ENCODE measurements at regions not wholly inside any gene's neighbourhood (a gene's known extent, or its start where the extent isn't known, plus 50 kb on each side); places are given as distances from the start of the nearest gene placed in this dataset.

GRCh38 chr19:31897292-31897691 lies 448.1 kb upstream of the ZNF507 start:
- no CpG with 5 or more reads among the region's 3 CpGs for WGBS (ENCODE audit: insufficient coverage, low lambda C conversion rate)
- Histone ChIP-seq H3K36me3 (ENCODE audit: control insufficient read depth, insufficient read depth, low read length) (no peaks in the 10 kb centered on the region), H3K27ac (ENCODE audit: low read length) (no peak overlapping the region), H3K27me3 (ENCODE audit: control insufficient read depth, insufficient read depth, low read length) (no peaks in the 10 kb centered on the region), H3K4me3 (ENCODE audit: low read length) (no peak overlapping the region), H3K4me1 (ENCODE audit: control insufficient read depth, insufficient read depth, low read length) (no peaks in the 10 kb centered on the region), H3K9me3 (ENCODE audit: control insufficient read depth, low read depth, low read length) (no peaks in the 10 kb centered on the region)
- no peak for DNase-seq

GRCh38 chr19:31900991-31901390 lies 444.4 kb upstream of the ZNF507 start:
- WGBS (ENCODE audit: insufficient coverage, low lambda C conversion rate) = no CpG with 5 or more reads among the region's 2 CpGs
- DNase-seq = no peak
- H3K4me3 ChIP-seq (ENCODE audit: low read length) = no peak overlapping the region
- H3K4me1 ChIP-seq (ENCODE audit: control insufficient read depth, insufficient read depth, low read length) = no peaks in the 10 kb centered on the region
- no peaks in the 10 kb centered on the region for H3K9me3 ChIP-seq (ENCODE audit: control insufficient read depth, low read depth, low read length)
- no peaks in the 10 kb centered on the region for H3K27me3 ChIP-seq (ENCODE audit: control insufficient read depth, insufficient read depth, low read length)
- no peaks in the 10 kb centered on the region for H3K36me3 ChIP-seq (ENCODE audit: control insufficient read depth, insufficient read depth, low read length)
- no peak overlapping the region for H3K27ac ChIP-seq (ENCODE audit: low read length)

GRCh38 chr19:31902821-31903220 lies 442.6 kb upstream of the ZNF507 start:
- Histone ChIP-seq H3K9me3 (ENCODE audit: control insufficient read depth, low read depth, low read length) (no peaks in the 10 kb centered on the region), H3K27me3 (ENCODE audit: control insufficient read depth, insufficient read depth, low read length) (no peaks in the 10 kb centered on the region), H3K4me3 (ENCODE audit: low read length) (no peak overlapping the region), H3K27ac (ENCODE audit: low read length) (no peak overlapping the region), H3K4me1 (ENCODE audit: control insufficient read depth, insufficient read depth, low read length) (no peaks in the 10 kb centered on the region), H3K36me3 (ENCODE audit: control insufficient read depth, insufficient read depth, low read length) (no peaks in the 10 kb centered on the region)
- WGBS (ENCODE audit: insufficient coverage, low lambda C conversion rate) = no CpG with 5 or more reads among the region's 1 CpG
- no peak for DNase-seq

- H3K36me3 ChIP-seq (ENCODE audit: control insufficient read depth, insufficient read depth, low read length) = no peaks in the 10 kb centered on the region
- H3K9me3 ChIP-seq (ENCODE audit: control insufficient read depth, low read depth, low read length) = no peaks in the 10 kb centered on the region
- H3K4me1 ChIP-seq (ENCODE audit: control insufficient read depth, insufficient read depth, low read length) = no peaks in the 10 kb centered on the region
- no CpG with 5 or more reads among the region's 2 CpGs for WGBS (ENCODE audit: insufficient coverage, low lambda C conversion rate)
- H3K4me3 ChIP-seq (ENCODE audit: low read length) = no peak overlapping the region
- DNase-seq = no peak
- H3K27me3 ChIP-seq (ENCODE audit: control insufficient read depth, insufficient read depth, low read length) = no peaks in the 10 kb centered on the region
- no peak overlapping the region for H3K27ac ChIP-seq (ENCODE audit: low read length)
These were observed 441.4 kb upstream of the ZNF507 start for GRCh38 chr19:31903979-31904378.

GRCh38 chr19:31906111-31906871 lies 439.1 kb upstream of the ZNF507 start:
- 68% methylated on average over 2 of the region's 9 CpGs for WGBS (ENCODE audit: insufficient coverage, low lambda C conversion rate)
- DNase-seq = peak; percentile 20 to 38
- Histone ChIP-seq H3K9me3 (ENCODE audit: control insufficient read depth, low read depth, low read length) (no peaks in the 10 kb centered on the region), H3K4me3 (ENCODE audit: low read length) (no peak overlapping the region), H3K27ac (ENCODE audit: low read length) (peak overlapping the region; percentile 21), H3K27me3 (ENCODE audit: control insufficient read depth, insufficient read depth, low read length) (no peaks in the 10 kb centered on the region), H3K36me3 (ENCODE audit: control insufficient read depth, insufficient read depth, low read length) (no peaks in the 10 kb centered on the region), H3K4me1 (ENCODE audit: control insufficient read depth, insufficient read depth, low read length) (no peaks in the 10 kb centered on the region)

GRCh38 chr19:31907661-31908060 lies 437.7 kb upstream of the ZNF507 start:
- Histone ChIP-seq H3K4me3 (ENCODE audit: low read length) (no peak overlapping the region), H3K9me3 (ENCODE audit: control insufficient read depth, low read depth, low read length) (no peaks in the 10 kb centered on the region), H3K36me3 (ENCODE audit: control insufficient read depth, insufficient read depth, low read length) (no peaks in the 10 kb centered on the region), H3K4me1 (ENCODE audit: control insufficient read depth, insufficient read depth, low read length) (no peaks in the 10 kb centered on the region), H3K27me3 (ENCODE audit: control insufficient read depth, insufficient read depth, low read length) (no peaks in the 10 kb centered on the region), H3K27ac (ENCODE audit: low read length) (no peak overlapping the region)
- no peak for DNase-seq
- no CpG with 5 or more reads among the region's 1 CpG for WGBS (ENCODE audit: insufficient coverage, low lambda C conversion rate)

- WGBS (ENCODE audit: insufficient coverage, low lambda C conversion rate) = no CpG with 5 or more reads among the region's 3 CpGs
- no peaks in the 10 kb centered on the region for H3K27me3 ChIP-seq (ENCODE audit: control insufficient read depth, insufficient read depth, low read length)
- H3K36me3 ChIP-seq (ENCODE audit: control insufficient read depth, insufficient read depth, low read length) = no peaks in the 10 kb centered on the region
- no peak for DNase-seq
- H3K9me3 ChIP-seq (ENCODE audit: control insufficient read depth, low read depth, low read length) = no peaks in the 10 kb centered on the region
- no peak overlapping the region for H3K4me3 ChIP-seq (ENCODE audit: low read length)
- no peaks in the 10 kb centered on the region for H3K4me1 ChIP-seq (ENCODE audit: control insufficient read depth, insufficient read depth, low read length)
- H3K27ac ChIP-seq (ENCODE audit: low read length) = no peak overlapping the region
These were observed 437.3 kb upstream of the ZNF507 start for GRCh38 chr19:31908080-31908479.

- no peak for DNase-seq
- Histone ChIP-seq H3K27ac (ENCODE audit: low read length) (no peak overlapping the region), H3K4me3 (ENCODE audit: low read length) (no peak overlapping the region), H3K27me3 (ENCODE audit: control insufficient read depth, insufficient read depth, low read length) (no peaks in the 10 kb centered on the region), H3K36me3 (ENCODE audit: control insufficient read depth, insufficient read depth, low read length) (no peaks in the 10 kb centered on the region), H3K4me1 (ENCODE audit: control insufficient read depth, insufficient read depth, low read length) (no peaks in the 10 kb centered on the region), H3K9me3 (ENCODE audit: control insufficient read depth, low read depth, low read length) (no peaks in the 10 kb centered on the region)
- no CpG with 5 or more reads among the region's 10 CpGs for WGBS (ENCODE audit: insufficient coverage, low lambda C conversion rate)
These were observed 436.7 kb upstream of the ZNF507 start for GRCh38 chr19:31908496-31909225.

GRCh38 chr19:31910224-31910623 lies 435.2 kb upstream of the ZNF507 start:
- WGBS (ENCODE audit: insufficient coverage, low lambda C conversion rate) = no CpG with 5 or more reads among the region's 6 CpGs
- no peak for DNase-seq
- no peaks in the 10 kb centered on the region for H3K36me3 ChIP-seq (ENCODE audit: control insufficient read depth, insufficient read depth, low read length)
- no peaks in the 10 kb centered on the region for H3K27me3 ChIP-seq (ENCODE audit: control insufficient read depth, insufficient read depth, low read length)
- no peaks in the 10 kb centered on the region for H3K4me1 ChIP-seq (ENCODE audit: control insufficient read depth, insufficient read depth, low read length)
- H3K4me3 ChIP-seq (ENCODE audit: low read length) = no peak overlapping the region
- H3K27ac ChIP-seq (ENCODE audit: low read length) = no peak overlapping the region
- no peaks in the 10 kb centered on the region for H3K9me3 ChIP-seq (ENCODE audit: control insufficient read depth, low read depth, low read length)

GRCh38 chr19:31911577-31911976 lies 433.8 kb upstream of the ZNF507 start:
- H3K27ac ChIP-seq (ENCODE audit: low read length) = no peak overlapping the region
- no peaks in the 10 kb centered on the region for H3K36me3 ChIP-seq (ENCODE audit: control insufficient read depth, insufficient read depth, low read length)
- no peaks in the 10 kb centered on the region for H3K4me1 ChIP-seq (ENCODE audit: control insufficient read depth, insufficient read depth, low read length)
- WGBS (ENCODE audit: insufficient coverage, low lambda C conversion rate) = 60% methylated on average over 3 of the region's 6 CpGs
- DNase-seq = no peak
- H3K27me3 ChIP-seq (ENCODE audit: control insufficient read depth, insufficient read depth, low read length) = no peaks in the 10 kb centered on the region
- no peaks in the 10 kb centered on the region for H3K9me3 ChIP-seq (ENCODE audit: control insufficient read depth, low read depth, low read length)
- no peak overlapping the region for H3K4me3 ChIP-seq (ENCODE audit: low read length)

Data from large intestine (tissue), 3 donors.